ENCODE measurements at regions not wholly inside any gene's neighbourhood (a gene's known extent, or its start where the extent isn't known, plus 50 kb on each side); places are given as distances from the start of the nearest gene placed in this dataset.
A peak's percentile ranks its signal among the peaks of the same experiment; 100 is the strongest.

GRCh38 chr7:124086843-124087242 lies 54.0 kb upstream of the TMEM229A start:
- no peak for DNase-seq
- TF ChIP-seq CTCF (IDR thresholded peaks at IDR 0.05; ENCODE audit: low read depth, low read length), result no peak
- Histone ChIP-seq H3K27me3 (no peaks in the 10 kb centered on the region), H3K36me3 (no peaks in the 10 kb centered on the region), H3K4me1 (peaks cover 33% of the 10 kb centered on the region), H3K9me3 (no peaks in the 10 kb centered on the region), H3K4me3 (ENCODE audit: low read depth, low read length) (no peak overlapping the region)

GRCh38 chr7:124085179-124085578 lies 52.3 kb upstream of the TMEM229A start:
- Histone ChIP-seq H3K36me3 (no peaks in the 10 kb centered on the region), H3K4me3 (ENCODE audit: low read depth, low read length) (peak overlapping the region; percentile 1; the same call in 1 of the 2 replicates), H3K9me3 (no peaks in the 10 kb centered on the region), H3K4me1 (peaks cover 33% of the 10 kb centered on the region), H3K27me3 (no peaks in the 10 kb centered on the region)
- peak; percentile 84 for DNase-seq
- TF ChIP-seq CTCF (IDR thresholded peaks at IDR 0.05; ENCODE audit: low read depth, low read length), result no peak

- peak; percentile 46 for DNase-seq
- Histone ChIP-seq H3K36me3 (no peaks in the 10 kb centered on the region), H3K27me3 (no peaks in the 10 kb centered on the region), H3K9me3 (no peaks in the 10 kb centered on the region), H3K4me1 (peaks cover 33% of the 10 kb centered on the region), H3K4me3 (ENCODE audit: low read depth, low read length) (no peak overlapping the region)
- TF ChIP-seq CTCF (IDR thresholded peaks at IDR 0.05; ENCODE audit: low read depth, low read length), result no peak
Observed at GRCh38 chr7:124084024-124084423, 51.2 kb upstream of the TMEM229A start.
